Upper lobe of right lung (tissue), 1 donor: ENCODE measurements at regions not wholly inside any gene's neighbourhood (a gene's known extent, or its start where the extent isn't known, plus 50 kb on each side); places are given as distances from the start of the nearest gene placed in this dataset.

Source experiments
- ATAC-seq: fragments of 200-7000 bp; cut with Tn5 transposase; one replicate; pipeline ENCODE4 v1.9.1; 2020; ENCODE audit warnings: mild to moderate bottlenecking, moderate library complexity
- DNase-seq: peaks from one replicate; pipeline ENCODE4 v3.0.0-alpha.2; 2020
- H3K27ac ChIP-seq: fragments of 200-600 bp; one replicate; pipeline ENCODE4 v1.8.0; 2022
- H3K27me3 ChIP-seq: fragments of 200-600 bp; one replicate; pipeline ENCODE4 v1.8.0; 2022; ENCODE audit warnings: mild to moderate bottlenecking
- H3K36me3 ChIP-seq: fragments of 200-600 bp; one replicate; pipeline ENCODE4 v1.8.0; 2022
- H3K4me1 ChIP-seq: fragments of 200-600 bp; one replicate; pipeline ENCODE4 v1.8.0; 2022
- H3K4me3 ChIP-seq: fragments of 200-600 bp; one replicate; pipeline ENCODE4 v1.8.0; 2022; ENCODE audit warnings: mild to moderate bottlenecking
- H3K9me3 ChIP-seq: fragments of 200-600 bp; one replicate; pipeline ENCODE4 v1.8.0; 2022
- CTCF ChIP-seq: fragments of 200-600 bp; IDR thresholded peaks from one replicate; pipeline ENCODE4 v1.8.0; 2022; ENCODE audit warnings: antibody characterized with exemption
- intact Hi-C: fragments of 100-400 bp; cut with DNase I; formaldehyde crosslinking; loops from one replicate; pipeline ENCODE4 v1.11.0; 2022
- donor health status: DM: no; HTN: yes; CAD: no; lungs with severe emphysema.

- no peak overlapping the region for H3K27ac ChIP-seq
- H3K27me3 ChIP-seq: no peaks in the 10 kb centered on the region
- H3K4me1 ChIP-seq: peaks cover 4% of the 10 kb centered on the region
- TF ChIP-seq CTCF: no peak
- intact Hi-C loops: no loop called here
- DNase-seq (no peak), ATAC-seq (no peak)
- H3K36me3 ChIP-seq: no peaks in the 10 kb centered on the region
- no peaks in the 10 kb centered on the region for H3K9me3 ChIP-seq
- no peak overlapping the region for H3K4me3 ChIP-seq
Measured at GRCh38 chr18:71105994-71106546, 817.2 kb downstream of the SOCS6 start.

- TF ChIP-seq CTCF: no peak
- intact Hi-C loops: no loop called here
- peaks cover 4% of the 10 kb centered on the region for H3K4me1 ChIP-seq
- no peaks in the 10 kb centered on the region for H3K9me3 ChIP-seq
- no peak for ATAC-seq
- H3K36me3 ChIP-seq: no peaks in the 10 kb centered on the region
- no peak for DNase-seq
- no peak overlapping the region for H3K4me3 ChIP-seq
- no peak overlapping the region for H3K27ac ChIP-seq
- no peaks in the 10 kb centered on the region for H3K27me3 ChIP-seq
Measured at GRCh38 chr18:71105078-71105819, 816.4 kb downstream of the SOCS6 start.

GRCh38 chr18:71079606-71080005, 790.8 kb downstream of the SOCS6 start:
- intact Hi-C loops: no loop called here
- Histone ChIP-seq H3K36me3 (no peaks in the 10 kb centered on the region), H3K4me3 (no peak overlapping the region), H3K9me3 (no peaks in the 10 kb centered on the region), H3K27me3 (no peaks in the 10 kb centered on the region), H3K27ac (no peak overlapping the region), H3K4me1 (no peaks in the 10 kb centered on the region)
- no peak for ATAC-seq
- no peak for TF ChIP-seq CTCF
- DNase-seq: no peak

- H3K9me3 ChIP-seq: no peaks in the 10 kb centered on the region
- no peaks in the 10 kb centered on the region for H3K4me1 ChIP-seq
Measured at GRCh38 chr18:71077451-71077850, 788.6 kb downstream of the SOCS6 start.

GRCh38 chr18:71075147-71075546, 786.3 kb downstream of the SOCS6 start:
- Histone ChIP-seq H3K9me3 (no peaks in the 10 kb centered on the region), H3K4me3 (no peak overlapping the region), H3K27ac (no peak overlapping the region), H3K27me3 (no peaks in the 10 kb centered on the region), H3K4me1 (no peaks in the 10 kb centered on the region), H3K36me3 (no peaks in the 10 kb centered on the region)
- intact Hi-C loops: no loop called here
- ATAC-seq: no peak
- no peak for TF ChIP-seq CTCF
- no peak for DNase-seq

More at GRCh38 chr18:71077451-71077850, 788.6 kb downstream of the SOCS6 start:
- Histone ChIP-seq H3K36me3 (no peaks in the 10 kb centered on the region), H3K4me3 (no peak overlapping the region), H3K27ac (no peak overlapping the region), H3K27me3 (no peaks in the 10 kb centered on the region)
- DNase-seq (no peak), ATAC-seq (no peak)
- TF ChIP-seq CTCF: no peak
- intact Hi-C loops: no loop called here
